Endothelial cell of umbilical vein (primary cell): ENCODE measurements at regions not wholly inside any gene's neighbourhood (a gene's known extent, or its start where the extent isn't known, plus 50 kb on each side); places are given as distances from the start of the nearest gene placed in this dataset.

Experiments
- BruUV-seq: library from RNA; stranded (reverse); fragments of 400-500 nt; replicated peaks from 2 replicates; lab custom pipeline; 2021; lab: Mats Ljungman, UMichigan
- CTCF ChIA-PET: fragments of 300-600, 350-600 bp; sonication (Branson Sonifier 250); formaldehyde crosslinking; loops from one replicate; lab custom pipeline; 2021; ENCODE audit warnings: antibody characterized with exemption, inconsistent platforms; lab: Charles Lee
- POLR2A ChIA-PET: fragments of 300-600, 350-600 bp; sonication (Branson Sonifier 250); formaldehyde crosslinking; loops from one replicate; lab custom pipeline; 2021; ENCODE audit warnings: antibody characterized with exemption, inconsistent platforms; lab: Charles Lee
- DNase-seq: peaks from one replicate; pipeline ENCODE4 v3.0.0-alpha.2; 2011; ENCODE audit warnings: low read depth, low spot score
- FAIRE-seq: peaks from 2 replicates; lab custom pipeline; 2011; peaks lifted over from hg19 to GRCh38; lab: Jason Lieb, UNC
- H2AFZ ChIP-seq: 2 replicates; pipeline ENCODE4 v1.6.0; 2012; ENCODE audit warnings: low read depth, low read length, control low read depth, inconsistent platforms
- H3K27ac ChIP-seq: 2 replicates; pipeline ENCODE4 v1.5.1; 2011; ENCODE audit warnings: low read depth, mild to moderate bottlenecking, control low read depth, low read length, moderate library complexity; ENCODE audit not compliant: insufficient read depth
- H3K27me3 ChIP-seq, 2 experiments: 2 replicates each; pipeline versions ENCODE4 v1.6.0 to v1.6.1; 2011; ENCODE audit warnings: low read length in 2 of 2, mixed read lengths in 1 of 2; ENCODE audit not compliant: control insufficient read depth in 2 of 2, insufficient read depth in 2 of 2
- H3K36me3 ChIP-seq, 2 experiments: 2 replicates in 1 of 2; 3 replicates in 1 of 2; pipeline ENCODE4 v1.5.1; 2011; ENCODE audit warnings: low read length in 2 of 2, mild to moderate bottlenecking in 1 of 2, moderate library complexity in 1 of 2; ENCODE audit not compliant: control insufficient read depth in 2 of 2, insufficient read depth in 2 of 2; ENCODE audit errors: extremely low read depth in 1 of 2
- H3K4me1 ChIP-seq: 3 replicates; pipeline ENCODE4 v1.5.1; 2011; ENCODE audit warnings: mild to moderate bottlenecking, low read length; ENCODE audit not compliant: control insufficient read depth, insufficient read depth; ENCODE audit errors: extremely low read depth
- H3K4me2 ChIP-seq: 2 replicates; pipeline ENCODE4 v1.6.1; 2011; ENCODE audit warnings: low read length, control low read depth, mixed read lengths; ENCODE audit not compliant: insufficient read depth
- H3K4me3 ChIP-seq, 3 experiments: fragments of 200-600 bp in 1 of 3; sonication (generic), shearing (Covaris generic) in 1 of 3; replicated peaks in 1 of 3; 2 replicates each; pipeline ENCODE4 v1.5.1; 2011 to 2016; ENCODE audit warnings: control low read depth in 3 of 3, low read length in 3 of 3, mild to moderate bottlenecking in 2 of 3, inconsistent platforms in 1 of 3, low read depth in 1 of 3, moderate library complexity in 1 of 3; ENCODE audit not compliant: insufficient read depth in 1 of 3
- H3K79me2 ChIP-seq: 2 replicates; pipeline ENCODE4 v1.6.0; 2012; ENCODE audit warnings: low read length, inconsistent platforms; ENCODE audit not compliant: control insufficient read depth, insufficient read depth
- H3K9ac ChIP-seq: replicated peaks from 2 replicates; pipeline ENCODE3; 2011; ENCODE audit warnings: low read length, control low read depth; ENCODE audit not compliant: insufficient read depth; ENCODE audit errors: extremely low read depth
- H3K9me1 ChIP-seq: replicated peaks from 3 replicates; pipeline ENCODE4 v1.6.0; 2011; ENCODE audit warnings: mild to moderate bottlenecking, low read length; ENCODE audit not compliant: control insufficient read depth, insufficient read depth; ENCODE audit errors: extremely low read depth
- H3K9me3 ChIP-seq: replicated peaks from 2 replicates; pipeline ENCODE4 v1.5.1; 2012; ENCODE audit warnings: low read length, inconsistent platforms; ENCODE audit not compliant: control insufficient read depth, insufficient read depth
- H4K20me1 ChIP-seq: replicated peaks from 2 replicates; pipeline ENCODE3; 2011; ENCODE audit warnings: mild to moderate bottlenecking, low read length; ENCODE audit not compliant: control insufficient read depth, insufficient read depth; ENCODE audit errors: extremely low read depth
- EZH2 ChIP-seq: IDR thresholded peaks from 2 replicates; pipeline ENCODE4 v1.6.1; 2012; ENCODE audit warnings: borderline replicate concordance, low read depth, mild to moderate bottlenecking, moderate library complexity, low read length, inconsistent platforms; ENCODE audit not compliant: severe bottlenecking
- FOS ChIP-seq: IDR thresholded peaks from 2 replicates; pipeline ENCODE4 v1.6.1; 2011; ENCODE audit warnings: mild to moderate bottlenecking, low read length, moderate library complexity, borderline replicate concordance; ENCODE audit not compliant: insufficient read depth
- GATA2 ChIP-seq: IDR thresholded peaks from 2 replicates; pipeline ENCODE4 v1.7.0; 2011; ENCODE audit warnings: low read depth, mild to moderate bottlenecking, moderate library complexity, mixed read lengths, low read length; ENCODE audit not compliant: insufficient read length, insufficient read depth
- JUN ChIP-seq: IDR thresholded peaks from 2 replicates; pipeline ENCODE4 v1.6.1; 2011; ENCODE audit warnings: borderline replicate concordance, low read depth; ENCODE audit not compliant: insufficient read length, insufficient read depth
- MYC ChIP-seq: IDR thresholded peaks from one replicate; pipeline ENCODE4 v1.6.1; 2011; ENCODE audit warnings: mild to moderate bottlenecking, low read depth, low read length
- POLR2A ChIP-seq: IDR thresholded peaks from 2 replicates; pipeline ENCODE4 v1.6.1; 2012; ENCODE audit warnings: low read depth, mild to moderate bottlenecking, control low read depth, low read length
- POLR2AphosphoS5 ChIP-seq: IDR thresholded peaks from 2 replicates; pipeline ENCODE4 v1.6.1; 2012; ENCODE audit warnings: low read depth, mild to moderate bottlenecking, control low read depth, low read length, moderate library complexity; ENCODE audit not compliant: insufficient read depth
- dilution Hi-C: fragments of 300-500 bp; cut with MboI; formaldehyde crosslinking; loops from one replicate; pipeline ENCODE4 v1.15.0; 2019; ENCODE audit warnings: low sequenced_read_pairs; ENCODE audit not compliant: extremely low pct_ligation_motif_present
- intact Hi-C: fragments of 100-400 bp; cut with micrococcal nuclease; formaldehyde crosslinking; loops from one replicate; pipeline ENCODE4 v1.10.0; 2022
- TF ChIP-seq, protein P1 (sequence below): IDR thresholded peaks from 2 replicates; pipeline ENCODE4 v1.6.1; 2011; ENCODE audit not compliant: insufficient read depth, insufficient read length
- TF ChIP-seq, protein P2 (sequence below), 2 donors: IDR thresholded peaks; 1 replicate in 1 of 2; 2 replicates in 1 of 2; pipeline ENCODE4 v1.5.1; 2011; ENCODE audit warnings: low read length in 2 of 2, mild to moderate bottlenecking in 2 of 2, moderate library complexity in 2 of 2, control low read depth in 1 of 2, inconsistent platforms in 1 of 2, low read depth in 1 of 2; ENCODE audit not compliant: insufficient read depth in 1 of 2; ENCODE audit errors: extremely low read depth in 1 of 2

DNA sequence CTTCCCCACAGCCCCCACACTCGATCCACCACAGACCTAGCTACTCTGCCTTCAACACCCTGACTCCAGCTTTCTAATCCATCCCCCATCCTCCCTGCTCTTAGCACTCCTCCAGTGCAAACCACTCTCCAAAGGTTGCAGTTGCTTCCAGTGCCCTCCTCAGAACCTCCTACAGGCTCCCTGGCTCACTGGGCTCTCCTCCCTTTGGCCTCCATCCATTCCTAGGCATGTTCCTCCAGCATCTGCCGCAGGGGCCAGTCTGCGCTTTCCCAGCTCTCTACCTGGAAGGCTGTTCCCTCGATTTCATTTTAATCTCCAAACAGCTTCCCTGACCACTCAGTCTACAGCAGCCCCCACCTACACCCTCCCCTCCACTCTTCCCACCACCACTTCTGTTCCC, 133.8 kb downstream of the SPATA19 start:
- FAIRE-seq = no peak

DNA sequence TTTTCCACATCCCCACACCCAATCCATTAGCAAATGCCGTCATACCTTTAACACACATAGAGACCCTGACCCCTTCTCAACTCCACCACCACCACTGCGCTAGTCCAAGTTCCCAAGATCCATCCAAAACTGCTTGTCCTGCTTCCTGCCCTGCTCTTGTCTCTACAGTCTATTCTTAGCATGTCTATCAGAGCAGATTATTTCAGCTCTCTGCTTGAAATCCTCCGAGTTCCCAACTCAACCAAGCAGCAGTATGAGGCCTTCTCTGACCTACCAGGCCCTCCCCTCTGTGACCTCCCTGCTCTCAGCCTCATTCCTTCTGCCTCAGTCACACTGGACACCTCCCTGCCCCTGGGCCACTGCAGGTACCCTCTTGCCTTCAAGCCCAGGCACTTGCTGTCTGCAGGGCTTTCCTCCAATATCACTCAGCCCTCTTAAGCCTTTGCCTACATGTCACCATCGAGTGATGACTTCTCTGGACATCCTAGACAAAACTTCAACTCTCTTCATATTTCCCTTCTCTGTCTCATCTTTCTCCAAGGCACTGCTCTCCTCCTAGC, 134.6 kb downstream of the SPATA19 start:
- no TSS peak for BruUV-seq
- POLR2A ChIA-PET = no interaction called here
- Histone ChIP-seq H4K20me1 (no peaks in the 10 kb centered on the region), H3K9ac (no peak overlapping the region), H3K4me2 (no peak overlapping the region), H3K79me2 (no peaks in the 10 kb centered on the region), H3K36me3 (no peaks in the 10 kb centered on the region), H3K9me1 (no peaks in the 10 kb centered on the region), H2AFZ (no peak overlapping the region), H3K27me3 (no peaks in the 10 kb centered on the region), H3K4me1 (no peaks in the 10 kb centered on the region), H3K27ac (no peak overlapping the region), H3K4me3 (no peak overlapping the region), H3K9me3 (peaks cover 2% of the 10 kb centered on the region)
- dilution Hi-C loops = no loop called here
- FAIRE-seq (no peak), DNase-seq (no peak)
- intact Hi-C loops = no loop called here
- TF ChIP-seq MYC = no peak
- TF ChIP-seq, protein P1, sequence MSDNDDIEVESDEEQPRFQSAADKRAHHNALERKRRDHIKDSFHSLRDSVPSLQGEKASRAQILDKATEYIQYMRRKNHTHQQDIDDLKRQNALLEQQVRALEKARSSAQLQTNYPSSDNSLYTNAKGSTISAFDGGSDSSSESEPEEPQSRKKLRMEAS = no peak
- TF ChIP-seq GATA2 = no peak
- TF ChIP-seq, protein P2, sequence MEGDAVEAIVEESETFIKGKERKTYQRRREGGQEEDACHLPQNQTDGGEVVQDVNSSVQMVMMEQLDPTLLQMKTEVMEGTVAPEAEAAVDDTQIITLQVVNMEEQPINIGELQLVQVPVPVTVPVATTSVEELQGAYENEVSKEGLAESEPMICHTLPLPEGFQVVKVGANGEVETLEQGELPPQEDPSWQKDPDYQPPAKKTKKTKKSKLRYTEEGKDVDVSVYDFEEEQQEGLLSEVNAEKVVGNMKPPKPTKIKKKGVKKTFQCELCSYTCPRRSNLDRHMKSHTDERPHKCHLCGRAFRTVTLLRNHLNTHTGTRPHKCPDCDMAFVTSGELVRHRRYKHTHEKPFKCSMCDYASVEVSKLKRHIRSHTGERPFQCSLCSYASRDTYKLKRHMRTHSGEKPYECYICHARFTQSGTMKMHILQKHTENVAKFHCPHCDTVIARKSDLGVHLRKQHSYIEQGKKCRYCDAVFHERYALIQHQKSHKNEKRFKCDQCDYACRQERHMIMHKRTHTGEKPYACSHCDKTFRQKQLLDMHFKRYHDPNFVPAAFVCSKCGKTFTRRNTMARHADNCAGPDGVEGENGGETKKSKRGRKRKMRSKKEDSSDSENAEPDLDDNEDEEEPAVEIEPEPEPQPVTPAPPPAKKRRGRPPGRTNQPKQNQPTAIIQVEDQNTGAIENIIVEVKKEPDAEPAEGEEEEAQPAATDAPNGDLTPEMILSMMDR (IDR thresholded peaks at IDR 0.05; ENCODE audit: extremely low read depth in 1 of 2, insufficient read depth in 1 of 2, low read depth in 1 of 2, low read length in 2 of 2) = no peak
- TF ChIP-seq POLR2A = no peak
- no peak for TF ChIP-seq JUN
- no peak for TF ChIP-seq EZH2
- no peak for TF ChIP-seq POLR2AphosphoS5
- no peak for TF ChIP-seq FOS
- CTCF ChIA-PET = no interaction called here

More for the DNA sequence above, 133.8 kb downstream of the SPATA19 start:
- Histone ChIP-seq H3K27me3 (no peaks in the 10 kb centered on the region), H3K9me1 (no peaks in the 10 kb centered on the region), H3K9me3 (peaks cover 2% of the 10 kb centered on the region), H2AFZ (no peak overlapping the region), H3K4me2 (no peak overlapping the region), H3K36me3 (no peaks in the 10 kb centered on the region), H3K4me1 (no peaks in the 10 kb centered on the region), H3K4me3 (no peak overlapping the region), H3K79me2 (no peaks in the 10 kb centered on the region), H4K20me1 (no peaks in the 10 kb centered on the region), H3K9ac (no peak overlapping the region), H3K27ac (no peak overlapping the region)
- TF ChIP-seq MYC (no peak), GATA2 (no peak)
- no peak for DNase-seq
- BruUV-seq = no TSS peak
- POLR2A ChIA-PET = no interaction called here
- CTCF ChIA-PET = no interaction called here
- dilution Hi-C loops (no loop called here), intact Hi-C loops (no loop called here)
